H54 (cell line): ENCODE measurements at regions not wholly inside any gene's neighbourhood (a gene's known extent, or its start where the extent isn't known, plus 50 kb on each side); places are given as distances from the start of the nearest gene placed in this dataset.

Experiments
- DNase-seq: peaks from one replicate; pipeline ENCODE4 v3.0.0; 2011; ENCODE audit warnings: low spot score, mixed read lengths; ENCODE audit not compliant: insufficient read length
- FAIRE-seq: peaks from 3 replicates; lab custom pipeline; 2011; peaks lifted over from hg19 to GRCh38; lab: Jason Lieb, UNC
- POLR2A ChIP-seq: IDR thresholded peaks from 2 replicates; pipeline ENCODE4 v1.6.1; 2011; ENCODE audit warnings: low read depth, mild to moderate bottlenecking, low read length

- no peak for FAIRE-seq
- peak; percentile 22 for DNase-seq
These were observed 173.9 kb upstream of the PGRMC2 start for GRCh38 chr4:128461291-128462102.

GRCh38 chr4:128459547-128459946, 171.9 kb upstream of the PGRMC2 start:
- TF ChIP-seq POLR2A: no peak
- FAIRE-seq: no peak
- DNase-seq: no peak

More at GRCh38 chr4:128461291-128462102, 173.9 kb upstream of the PGRMC2 start:
- TF ChIP-seq POLR2A: no peak

- DNase-seq (no peak), FAIRE-seq (no peak)
- TF ChIP-seq POLR2A: no peak
These were observed 171.2 kb upstream of the PGRMC2 start for GRCh38 chr4:128458816-128459215.

- no peak for DNase-seq
- TF ChIP-seq POLR2A: no peak
- no peak for FAIRE-seq
These were observed 170.1 kb upstream of the PGRMC2 start for GRCh38 chr4:128457726-128458125.

GRCh38 chr4:128456171-128456570, 168.6 kb upstream of the PGRMC2 start:
- FAIRE-seq (no peak), DNase-seq (no peak)
- TF ChIP-seq POLR2A: no peak

GRCh38 chr4:128455480-128455879, 167.9 kb upstream of the PGRMC2 start:
- no peak for DNase-seq
- FAIRE-seq: no peak
- TF ChIP-seq POLR2A: no peak

GRCh38 chr4:128454881-128455280, 167.3 kb upstream of the PGRMC2 start:
- DNase-seq (no peak), FAIRE-seq (no peak)
- no peak for TF ChIP-seq POLR2A

- FAIRE-seq: peak; percentile 67
- DNase-seq: peak; percentile 56
- TF ChIP-seq POLR2A: no peak
These were observed 166.8 kb upstream of the PGRMC2 start for GRCh38 chr4:128454281-128454871.

- no peak for TF ChIP-seq POLR2A
- no peak for FAIRE-seq
- DNase-seq: no peak
These were observed 164.8 kb upstream of the PGRMC2 start for GRCh38 chr4:128452415-128452814.

- DNase-seq (no peak), FAIRE-seq (no peak)
- TF ChIP-seq POLR2A: no peak
These were observed 163.8 kb upstream of the PGRMC2 start for GRCh38 chr4:128451270-128451905.

GRCh38 chr4:128450326-128451120, 162.9 kb upstream of the PGRMC2 start:
- TF ChIP-seq POLR2A: no peak
- no peak for DNase-seq
- FAIRE-seq: no peak

- FAIRE-seq: no peak
- no peak for TF ChIP-seq POLR2A
- no peak for DNase-seq
These were observed 161.6 kb upstream of the PGRMC2 start for GRCh38 chr4:128449251-128449650.

- FAIRE-seq: no peak
- TF ChIP-seq POLR2A: no peak
- DNase-seq: no peak
These were observed 157.1 kb upstream of the PGRMC2 start for GRCh38 chr4:128444544-128445302.
